GM21825 (cell line): ENCODE measurements at regions not wholly inside any gene's neighbourhood (a gene's known extent, or its start where the extent isn't known, plus 50 kb on each side); places are given as distances from the start of the nearest gene placed in this dataset.
"Not testable (repeated sequence)": the region's sequence is repeated elsewhere in the genome, so short reads cannot be mapped to it uniquely, and the experiment has no call there.

ENCODE experiments used
- ATAC-seq: cut with Tn5 transposase; IDR thresholded peaks from one replicate; pipeline ENCODE4 v1.9.1; 2021; ENCODE audit warnings: mild to moderate bottlenecking, moderate library complexity; ENCODE audit not compliant: unreplicated experiment

- no peak for ATAC-seq
Observed at GRCh38 chr1:194629011-194629410, 1442.6 kb upstream of the B3GALT2 start.

- ATAC-seq: no peak
Observed at GRCh38 chr1:194624833-194625232, 1438.4 kb upstream of the B3GALT2 start.

- no peak for ATAC-seq
Observed at GRCh38 chr1:194618101-194618500, 1431.7 kb upstream of the B3GALT2 start.

GRCh38 chr1:194617272-194617671, 1430.9 kb upstream of the B3GALT2 start:
- not testable (repeated sequence) for ATAC-seq

- no peak for ATAC-seq
Observed at GRCh38 chr1:194616835-194617234, 1430.4 kb upstream of the B3GALT2 start.

GRCh38 chr1:194602184-194602583, 1415.8 kb upstream of the B3GALT2 start:
- no peak for ATAC-seq

GRCh38 chr1:194600716-194601115, 1414.3 kb upstream of the B3GALT2 start:
- no peak for ATAC-seq

GRCh38 chr1:194598098-194598497, 1411.7 kb upstream of the B3GALT2 start:
- no peak for ATAC-seq

GRCh38 chr1:194586302-194586701, 1399.9 kb upstream of the B3GALT2 start:
- ATAC-seq: no peak

GRCh38 chr1:194584052-194584451, 1397.6 kb upstream of the B3GALT2 start:
- no peak for ATAC-seq

- ATAC-seq: no peak
Observed at GRCh38 chr1:194570476-194570875, 1384.1 kb upstream of the B3GALT2 start.

- no peak for ATAC-seq
Observed at GRCh38 chr1:194568610-194569009, 1382.2 kb upstream of the B3GALT2 start.

- no peak for ATAC-seq
Observed at GRCh38 chr1:194548071-194548470, 1361.7 kb upstream of the B3GALT2 start.

- ATAC-seq: no peak
Observed at GRCh38 chr1:194544012-194544411, 1357.6 kb upstream of the B3GALT2 start.

- no peak for ATAC-seq
Observed at GRCh38 chr1:194538453-194538852, 1352.0 kb upstream of the B3GALT2 start.

- no peak for ATAC-seq
Observed at GRCh38 chr1:194537521-194537920, 1351.1 kb upstream of the B3GALT2 start.

GRCh38 chr1:194535369-194535768, 1349.0 kb upstream of the B3GALT2 start:
- ATAC-seq: no peak

GRCh38 chr1:194534784-194535183, 1348.4 kb upstream of the B3GALT2 start:
- ATAC-seq: no peak

- no peak for ATAC-seq
Observed at GRCh38 chr1:194533641-194534040, 1347.2 kb upstream of the B3GALT2 start.

- no peak for ATAC-seq
Observed at GRCh38 chr1:194517567-194517966, 1331.2 kb upstream of the B3GALT2 start.

- no peak for ATAC-seq
Observed at GRCh38 chr1:194515916-194516315, 1329.5 kb upstream of the B3GALT2 start.

- no peak for ATAC-seq
Observed at GRCh38 chr1:194512957-194513356, 1326.5 kb upstream of the B3GALT2 start.

GRCh38 chr1:194512345-194512744, 1325.9 kb upstream of the B3GALT2 start:
- ATAC-seq: no peak

GRCh38 chr1:194503209-194503608, 1316.8 kb upstream of the B3GALT2 start:
- no peak for ATAC-seq
